ENCODE measurements at regions not wholly inside any gene's neighbourhood (a gene's known extent, or its start where the extent isn't known, plus 50 kb on each side); places are given as distances from the start of the nearest gene placed in this dataset.

- Histone ChIP-seq H3K9me3 (no peaks in the 10 kb centered on the region), H3K36me3 (no peaks in the 10 kb centered on the region), H3K27ac (no peak overlapping the region), H3K4me1 (no peaks in the 10 kb centered on the region), H3K4me3 (no peak overlapping the region), H3K27me3 (no peaks in the 10 kb centered on the region)
- intact Hi-C loops (cut with DNase I; ENCODE audit: low total_unique reads) = no loop called here
- in situ Hi-C loops (cut with MboI; ENCODE audit: low pct_ligation_motif_present in 1 of 4, low pct_unique_long_range_greater_than_20kb in 1 of 4, low sequenced_read_pairs in 3 of 4) = no loop called here
- WGBS, 2 donors (ENCODE audit: low coverage in 1 of 2) = 49 to 64% methylated on average over 2 to 4 of the region's 4 CpGs
- TF ChIP-seq POLR2AphosphoS5 (IDR thresholded peaks at IDR 0.05) (no peak), CTCF (IDR thresholded peaks at IDR 0.05) (no peak), EP300 (IDR thresholded peaks at IDR 0.05; ENCODE audit: low read depth) (no peak), POLR2A (IDR thresholded peaks at IDR 0.05) (no peak)
- no peak for DNase-seq
Measured at GRCh38 chr11:27857588-27857987, 157.3 kb upstream of the BDNF start.

- no peak overlapping the region for H3K27ac ChIP-seq
- no peaks in the 10 kb centered on the region for H3K27me3 ChIP-seq
- no peaks in the 10 kb centered on the region for H3K4me1 ChIP-seq
- DNase-seq = no peak
- intact Hi-C loops (cut with DNase I; ENCODE audit: low total_unique reads) = no loop called here
- H3K36me3 ChIP-seq = no peaks in the 10 kb centered on the region
- in situ Hi-C loops (cut with MboI; ENCODE audit: low pct_ligation_motif_present in 1 of 4, low pct_unique_long_range_greater_than_20kb in 1 of 4, low sequenced_read_pairs in 3 of 4) = no loop called here
- H3K4me3 ChIP-seq = no peak overlapping the region
- 79 to 83% methylated on average over 2 to 4 of the region's 4 CpGs for WGBS, 2 donors (ENCODE audit: low coverage in 1 of 2)
- no peak for TF ChIP-seq EP300 (IDR thresholded peaks at IDR 0.05; ENCODE audit: low read depth)
- TF ChIP-seq POLR2A (IDR thresholded peaks at IDR 0.05) = no peak
- TF ChIP-seq CTCF (IDR thresholded peaks at IDR 0.05) = no peak
- TF ChIP-seq POLR2AphosphoS5 (IDR thresholded peaks at IDR 0.05) = no peak
- no peaks in the 10 kb centered on the region for H3K9me3 ChIP-seq
Measured at GRCh38 chr11:27857014-27857413, 156.8 kb upstream of the BDNF start.

- in situ Hi-C loops (cut with MboI; ENCODE audit: low pct_ligation_motif_present in 1 of 4, low pct_unique_long_range_greater_than_20kb in 1 of 4, low sequenced_read_pairs in 3 of 4) = no loop called here
Measured at GRCh38 chr11:27848423-27848822, 148.2 kb upstream of the BDNF start.

GRCh38 chr11:27847496-27847895 lies 147.2 kb upstream of the BDNF start:
- intact Hi-C loops (cut with DNase I; ENCODE audit: low total_unique reads) = no loop called here

More at GRCh38 chr11:27848423-27848822, 148.2 kb upstream of the BDNF start:
- H3K36me3 ChIP-seq = no peaks in the 10 kb centered on the region
- no peak for TF ChIP-seq POLR2AphosphoS5 (IDR thresholded peaks at IDR 0.05)
- no peak for TF ChIP-seq EP300 (IDR thresholded peaks at IDR 0.05; ENCODE audit: low read depth)
- no peak for TF ChIP-seq POLR2A (IDR thresholded peaks at IDR 0.05)
- TF ChIP-seq CTCF (IDR thresholded peaks at IDR 0.05) = no peak
- DNase-seq = no peak
- intact Hi-C loops (cut with DNase I; ENCODE audit: low total_unique reads) = no loop called here
- no peak overlapping the region for H3K4me3 ChIP-seq
- H3K4me1 ChIP-seq = no peaks in the 10 kb centered on the region
- H3K27ac ChIP-seq = no peak overlapping the region
- H3K9me3 ChIP-seq = no peaks in the 10 kb centered on the region
- H3K27me3 ChIP-seq = no peaks in the 10 kb centered on the region

More at GRCh38 chr11:27847496-27847895, 147.2 kb upstream of the BDNF start:
- Histone ChIP-seq H3K4me3 (no peak overlapping the region), H3K36me3 (no peaks in the 10 kb centered on the region), H3K27me3 (no peaks in the 10 kb centered on the region), H3K9me3 (no peaks in the 10 kb centered on the region), H3K4me1 (no peaks in the 10 kb centered on the region), H3K27ac (no peak overlapping the region)
- in situ Hi-C loops (cut with MboI; ENCODE audit: low pct_ligation_motif_present in 1 of 4, low pct_unique_long_range_greater_than_20kb in 1 of 4, low sequenced_read_pairs in 3 of 4) = no loop called here
- no peak for DNase-seq
- TF ChIP-seq CTCF (IDR thresholded peaks at IDR 0.05) (no peak), POLR2AphosphoS5 (IDR thresholded peaks at IDR 0.05) (no peak), POLR2A (IDR thresholded peaks at IDR 0.05) (no peak), EP300 (IDR thresholded peaks at IDR 0.05; ENCODE audit: low read depth) (no peak)
